ENCODE measurements at regions not wholly inside any gene's neighbourhood (a gene's known extent, or its start where the extent isn't known, plus 50 kb on each side); places are given as distances from the start of the nearest gene placed in this dataset.

DNA sequence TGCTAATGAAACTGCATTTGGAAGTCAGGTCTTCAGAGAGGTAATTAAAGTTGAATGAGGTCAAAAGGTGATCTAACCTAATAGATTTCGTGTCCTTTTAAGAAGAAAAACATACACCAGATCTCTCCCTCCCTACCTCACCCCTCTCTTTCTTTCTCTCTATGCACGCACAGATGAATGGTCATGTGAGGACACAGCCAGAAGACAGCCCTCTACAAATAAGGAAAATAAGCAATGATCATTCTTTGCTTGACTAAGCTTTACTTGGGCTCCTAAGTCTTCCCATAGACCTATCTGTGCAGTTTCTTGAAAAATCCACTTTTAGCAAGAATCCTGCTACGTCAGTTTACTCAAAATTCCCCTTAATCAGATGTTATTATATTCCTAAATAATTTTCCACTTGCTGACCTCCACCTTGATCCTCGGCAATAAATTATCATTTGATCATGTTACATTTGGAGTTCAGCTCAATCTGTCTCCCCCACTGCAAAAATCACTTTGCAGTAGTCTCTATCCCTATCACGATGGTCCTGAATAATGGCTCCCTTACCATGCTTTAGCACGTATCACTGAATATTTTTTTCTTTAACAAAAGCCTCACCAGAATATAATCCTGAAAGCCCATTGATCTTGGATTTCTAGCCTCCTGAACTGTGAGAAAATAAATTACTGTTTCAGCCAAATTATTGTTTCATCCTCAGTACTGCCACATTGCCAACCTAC, 527.3 kb downstream of the GABRG1 start:
- Histone ChIP-seq H3K9ac (no peak overlapping the region), H2AFZ (no peak overlapping the region), H3K27me3 (replicated peaks; ENCODE audit: insufficient read depth) (no peaks in the 10 kb centered on the region), H3K4me2 (ENCODE audit: unreplicated experiment) (no peak overlapping the region), H4K20me1 (ENCODE audit: insufficient read depth) (no peaks in the 10 kb centered on the region), H3K79me2 (ENCODE audit: insufficient read depth) (no peaks in the 10 kb centered on the region), H3K4me3 (no peak overlapping the region), H3K27ac (no peak overlapping the region), H3K4me1 (ENCODE audit: insufficient read depth) (no peaks in the 10 kb centered on the region), H3K36me3 (ENCODE audit: low read depth) (no peaks in the 10 kb centered on the region), H3K9me3 (ENCODE audit: low read depth) (no peaks in the 10 kb centered on the region), H3F3A (ENCODE audit: insufficient read depth) (no peaks in the 10 kb centered on the region), H3K9me2 (ENCODE audit: insufficient read depth) (no peaks in the 10 kb centered on the region)
- in situ Hi-C loops (cut with MboI), result no loop called here
- TF ChIP-seq EZH2phosphoT487 (IDR thresholded peaks at IDR 0.05; ENCODE audit: insufficient read depth, low read depth) (no peak), EZH2 (IDR thresholded peaks at IDR 0.05; ENCODE audit: insufficient read depth, poor library complexity, severe bottlenecking) (no peak)
- DNase-seq, result no peak
- 12 to 19% methylated on average over 6 of the region's 6 CpGs for WGBS, 2 experiments (ENCODE audit: low coverage in 1 of 2, low lambda C conversion rate in 2 of 2, missing lambda C conversion rate in 2 of 2)

DNA sequence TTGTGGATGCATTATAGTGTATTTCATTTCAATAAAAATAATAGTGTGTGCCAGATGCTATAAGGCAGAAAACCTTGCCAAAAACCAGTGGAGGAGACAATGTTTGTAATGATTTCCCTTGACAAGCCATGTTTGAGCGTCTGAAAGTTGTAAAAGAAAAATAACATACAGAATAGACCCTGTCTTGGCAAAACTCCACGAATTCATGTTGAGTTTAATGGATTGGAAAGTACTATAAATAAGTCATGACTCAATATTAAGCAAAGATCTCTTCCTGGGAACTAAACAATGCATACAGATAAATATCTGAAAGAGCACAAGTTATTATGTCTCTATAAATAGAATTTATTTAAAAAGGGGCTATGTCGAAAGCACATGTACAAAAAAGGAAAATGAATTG, 543.5 kb downstream of the GABRG1 start:
- H2AFZ ChIP-seq, result no peak overlapping the region
- no peak for DNase-seq
- H3K4me1 ChIP-seq (ENCODE audit: insufficient read depth), result no peaks in the 10 kb centered on the region
- in situ Hi-C loops (cut with MboI), result no loop called here
- no peaks in the 10 kb centered on the region for H3F3A ChIP-seq (ENCODE audit: insufficient read depth)
- no peaks in the 10 kb centered on the region for H3K9me2 ChIP-seq (ENCODE audit: insufficient read depth)
- H3K27me3 ChIP-seq (replicated peaks; ENCODE audit: insufficient read depth), result no peaks in the 10 kb centered on the region
- H3K36me3 ChIP-seq (ENCODE audit: low read depth), result no peaks in the 10 kb centered on the region
- 0 to 1% methylated on average over 3 of the region's 3 CpGs for WGBS, 2 experiments (ENCODE audit: low coverage in 1 of 2, low lambda C conversion rate in 2 of 2, missing lambda C conversion rate in 2 of 2)
- H3K4me3 ChIP-seq, result no peak overlapping the region
- no peak overlapping the region for H3K4me2 ChIP-seq (ENCODE audit: unreplicated experiment)
- H3K27ac ChIP-seq, result no peak overlapping the region
- H3K9me3 ChIP-seq (ENCODE audit: low read depth), result no peaks in the 10 kb centered on the region
- TF ChIP-seq EZH2 (IDR thresholded peaks at IDR 0.05; ENCODE audit: insufficient read depth, poor library complexity, severe bottlenecking), result no peak
- TF ChIP-seq EZH2phosphoT487 (IDR thresholded peaks at IDR 0.05; ENCODE audit: insufficient read depth, low read depth), result no peak
- H4K20me1 ChIP-seq (ENCODE audit: insufficient read depth), result no peaks in the 10 kb centered on the region
- H3K79me2 ChIP-seq (ENCODE audit: insufficient read depth), result no peaks in the 10 kb centered on the region
- H3K9ac ChIP-seq, result no peak overlapping the region

DNA sequence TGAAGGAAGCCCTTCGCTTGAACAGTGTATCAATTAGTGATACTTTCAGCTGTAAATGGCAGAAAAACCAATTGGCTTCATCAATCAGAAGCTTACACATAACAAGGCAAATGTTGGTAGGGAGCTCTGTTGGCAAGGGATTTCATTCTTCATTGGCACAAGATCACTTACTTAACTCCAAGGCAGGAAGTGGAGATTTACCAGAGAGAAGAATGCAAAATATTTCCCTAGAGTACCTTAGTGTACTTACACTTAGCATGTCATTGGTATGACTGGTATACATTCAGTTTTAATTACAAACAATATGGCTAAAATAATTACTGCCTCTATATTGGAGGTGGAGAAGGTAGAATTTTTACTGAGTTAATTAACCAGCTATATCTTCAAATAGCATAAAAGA, 545.0 kb downstream of the GABRG1 start:
- Histone ChIP-seq H3K9me3 (ENCODE audit: low read depth) (no peaks in the 10 kb centered on the region), H3K36me3 (ENCODE audit: low read depth) (no peaks in the 10 kb centered on the region), H3K9me2 (ENCODE audit: insufficient read depth) (no peaks in the 10 kb centered on the region), H3K79me2 (ENCODE audit: insufficient read depth) (no peaks in the 10 kb centered on the region), H4K20me1 (ENCODE audit: insufficient read depth) (no peaks in the 10 kb centered on the region), H3K27me3 (replicated peaks; ENCODE audit: insufficient read depth) (no peaks in the 10 kb centered on the region), H3K27ac (no peak overlapping the region), H3F3A (ENCODE audit: insufficient read depth) (no peaks in the 10 kb centered on the region), H3K4me3 (no peak overlapping the region), H3K4me1 (ENCODE audit: insufficient read depth) (no peaks in the 10 kb centered on the region), H3K9ac (no peak overlapping the region), H2AFZ (no peak overlapping the region), H3K4me2 (ENCODE audit: unreplicated experiment) (no peak overlapping the region)
- in situ Hi-C loops (cut with MboI), result no loop called here
- WGBS, 2 experiments (ENCODE audit: low coverage in 1 of 2, low lambda C conversion rate in 2 of 2, missing lambda C conversion rate in 2 of 2), result 45 to 46% methylated on average over 1 of the region's 1 CpG
- TF ChIP-seq EZH2phosphoT487 (IDR thresholded peaks at IDR 0.05; ENCODE audit: insufficient read depth, low read depth) (no peak), EZH2 (IDR thresholded peaks at IDR 0.05; ENCODE audit: insufficient read depth, poor library complexity, severe bottlenecking) (no peak)
- DNase-seq, result no peak

DNA sequence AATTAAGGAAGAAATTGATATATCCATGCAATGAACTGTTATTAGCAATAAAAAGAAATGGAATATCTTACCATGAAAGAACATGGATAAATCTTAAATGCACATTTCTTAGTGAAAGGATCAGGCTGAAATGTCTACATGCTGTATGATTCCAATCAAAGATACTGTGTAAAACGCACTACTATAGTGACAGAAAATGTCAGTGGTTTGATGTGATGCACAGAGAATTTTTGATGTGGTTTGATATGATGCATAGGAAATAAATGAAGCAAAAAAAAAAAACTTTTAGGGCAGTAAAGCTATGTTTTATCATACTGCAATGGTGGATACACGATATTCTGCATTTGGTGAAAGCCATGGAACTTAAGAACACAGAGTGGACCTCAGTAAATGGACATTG, 547.6 kb downstream of the GABRG1 start:
- Histone ChIP-seq H2AFZ (no peak overlapping the region), H4K20me1 (ENCODE audit: insufficient read depth) (no peaks in the 10 kb centered on the region), H3K9ac (no peak overlapping the region), H3K36me3 (ENCODE audit: low read depth) (no peaks in the 10 kb centered on the region), H3K4me1 (ENCODE audit: insufficient read depth) (no peaks in the 10 kb centered on the region), H3K4me2 (ENCODE audit: unreplicated experiment) (no peak overlapping the region), H3F3A (ENCODE audit: insufficient read depth) (no peaks in the 10 kb centered on the region), H3K9me3 (ENCODE audit: low read depth) (no peaks in the 10 kb centered on the region), H3K79me2 (ENCODE audit: insufficient read depth) (no peaks in the 10 kb centered on the region), H3K9me2 (ENCODE audit: insufficient read depth) (no peaks in the 10 kb centered on the region), H3K4me3 (no peak overlapping the region), H3K27me3 (replicated peaks; ENCODE audit: insufficient read depth) (no peaks in the 10 kb centered on the region), H3K27ac (no peak overlapping the region)
- WGBS, 2 experiments (ENCODE audit: low coverage in 1 of 2, low lambda C conversion rate in 2 of 2, missing lambda C conversion rate in 2 of 2), result 6 to 8% methylated on average over 2 of the region's 2 CpGs
- in situ Hi-C loops (cut with MboI), result no loop called here
- DNase-seq, result no peak
- no peak for TF ChIP-seq EZH2 (IDR thresholded peaks at IDR 0.05; ENCODE audit: insufficient read depth, poor library complexity, severe bottlenecking)

DNA sequence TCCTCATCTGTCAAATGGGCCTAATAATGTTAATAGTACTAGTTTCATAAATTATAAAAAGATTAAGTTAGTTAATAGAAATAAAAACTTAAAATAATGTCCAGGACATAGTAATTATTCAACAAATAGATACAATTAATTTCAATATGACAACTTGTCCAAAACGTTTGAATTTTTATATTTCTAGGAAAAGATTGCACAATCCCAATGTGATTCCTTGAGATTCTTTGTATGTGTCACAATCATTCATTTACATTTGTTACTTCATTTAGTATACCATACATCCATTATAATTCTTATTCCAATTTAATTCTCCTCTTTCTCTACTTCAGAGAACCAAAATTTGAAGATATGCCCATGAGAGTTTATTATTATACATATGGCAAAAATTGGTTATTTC, 554.2 kb downstream of the GABRG1 start:
- Histone ChIP-seq H3K4me3 (no peak overlapping the region), H3K36me3 (ENCODE audit: low read depth) (no peaks in the 10 kb centered on the region), H3K9me3 (ENCODE audit: low read depth) (no peaks in the 10 kb centered on the region), H3F3A (ENCODE audit: insufficient read depth) (no peaks in the 10 kb centered on the region), H2AFZ (no peak overlapping the region), H3K79me2 (ENCODE audit: insufficient read depth) (no peaks in the 10 kb centered on the region), H3K27ac (no peak overlapping the region), H3K4me1 (ENCODE audit: insufficient read depth) (no peaks in the 10 kb centered on the region), H4K20me1 (ENCODE audit: insufficient read depth) (no peaks in the 10 kb centered on the region), H3K9me2 (ENCODE audit: insufficient read depth) (no peaks in the 10 kb centered on the region), H3K27me3 (replicated peaks; ENCODE audit: insufficient read depth) (no peaks in the 10 kb centered on the region), H3K9ac (no peak overlapping the region), H3K4me2 (ENCODE audit: unreplicated experiment) (no peak overlapping the region)
- 4 to 6% methylated on average over 1 of the region's 1 CpG for WGBS, 2 experiments (ENCODE audit: low coverage in 1 of 2, low lambda C conversion rate in 2 of 2, missing lambda C conversion rate in 2 of 2)
- TF ChIP-seq EZH2phosphoT487 (IDR thresholded peaks at IDR 0.05; ENCODE audit: insufficient read depth, low read depth) (no peak), EZH2 (IDR thresholded peaks at IDR 0.05; ENCODE audit: insufficient read depth, poor library complexity, severe bottlenecking) (no peak)
- in situ Hi-C loops (cut with MboI), result no loop called here
- DNase-seq, result no peak
